ENCODE measurements at regions not wholly inside any gene's neighbourhood (a gene's known extent, or its start where the extent isn't known, plus 50 kb on each side); places are given as distances from the start of the nearest gene placed in this dataset.

- Histone ChIP-seq H3K9me3 (ENCODE audit: insufficient read depth, low read length) (no peaks in the 10 kb centered on the region), H3K9ac (ENCODE audit: insufficient read length, low read depth) (no peak overlapping the region), H3K27me3 (ENCODE audit: insufficient read depth, insufficient read length) (no peaks in the 10 kb centered on the region), H3K4me3 (ENCODE audit: insufficient read length, low read depth) (no peak overlapping the region), H3K4me1 (ENCODE audit: insufficient read depth, insufficient read length) (no peaks in the 10 kb centered on the region), H3K36me3 (ENCODE audit: insufficient read depth, insufficient read length, low read length) (no peaks in the 10 kb centered on the region)
- TF ChIP-seq SUZ12 (IDR thresholded peaks at IDR 0.05; ENCODE audit: extremely low read depth, insufficient read depth, insufficient read length): no peak
- TF ChIP-seq ZNF274 (IDR thresholded peaks at IDR 0.05; ENCODE audit: low read depth, low read length): no peak
- TF ChIP-seq YY1 (IDR thresholded peaks at IDR 0.05; ENCODE audit: insufficient read depth, insufficient read length): no peak
- DNase-seq (ENCODE audit: low read depth, low spot score): no peak
Observed at GRCh38 chr7:95684037-95684436, 87.7 kb upstream of the PDK4 start.

- Histone ChIP-seq H3K9me3 (ENCODE audit: insufficient read depth, low read length) (no peaks in the 10 kb centered on the region), H3K27me3 (ENCODE audit: insufficient read depth, insufficient read length) (no peaks in the 10 kb centered on the region), H3K36me3 (ENCODE audit: insufficient read depth, insufficient read length, low read length) (no peaks in the 10 kb centered on the region), H3K4me1 (ENCODE audit: insufficient read depth, insufficient read length) (no peaks in the 10 kb centered on the region), H3K4me3 (ENCODE audit: insufficient read length, low read depth) (no peak overlapping the region), H3K9ac (ENCODE audit: insufficient read length, low read depth) (no peak overlapping the region)
- DNase-seq (ENCODE audit: low read depth, low spot score): no peak
- TF ChIP-seq ZNF274 (IDR thresholded peaks at IDR 0.05; ENCODE audit: low read depth, low read length): no peak
Observed at GRCh38 chr7:95682913-95683312, 86.6 kb upstream of the PDK4 start.

DNA sequence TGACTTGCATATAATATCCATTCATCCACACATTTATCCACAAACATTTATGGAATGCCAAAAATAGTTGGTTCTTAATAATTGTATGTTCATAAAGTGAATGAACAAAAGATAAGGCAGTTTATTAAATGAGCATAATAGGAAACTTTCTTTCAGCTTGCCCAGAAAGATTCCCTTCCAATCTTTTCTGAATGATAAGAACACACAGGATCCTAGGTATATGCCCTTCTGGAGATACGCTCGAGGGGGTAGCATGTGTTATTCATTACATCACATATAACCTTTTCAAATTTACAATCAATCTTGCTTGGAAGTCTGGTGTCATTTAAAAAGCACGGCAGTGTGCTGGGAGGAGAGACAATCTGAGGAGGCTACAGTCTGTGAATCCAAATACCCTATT, 80.4 kb upstream of the PDK4 start:
- DNase-seq (ENCODE audit: low read depth, low spot score): no peak
- Histone ChIP-seq H3K9me3 (ENCODE audit: insufficient read depth, low read length) (no peaks in the 10 kb centered on the region), H3K27me3 (ENCODE audit: insufficient read depth, insufficient read length) (no peaks in the 10 kb centered on the region), H3K4me1 (ENCODE audit: insufficient read depth, insufficient read length) (no peaks in the 10 kb centered on the region), H3K4me3 (ENCODE audit: insufficient read length, low read depth) (no peak overlapping the region), H3K9ac (ENCODE audit: insufficient read length, low read depth) (no peak overlapping the region), H3K36me3 (ENCODE audit: insufficient read depth, insufficient read length, low read length) (no peaks in the 10 kb centered on the region)
- TF ChIP-seq ZNF274 (IDR thresholded peaks at IDR 0.05; ENCODE audit: low read depth, low read length): no peak
- TF ChIP-seq SUZ12 (IDR thresholded peaks at IDR 0.05; ENCODE audit: extremely low read depth, insufficient read depth, insufficient read length): no peak
- TF ChIP-seq YY1 (IDR thresholded peaks at IDR 0.05; ENCODE audit: insufficient read depth, insufficient read length): no peak

- no peaks in the 10 kb centered on the region for H3K27me3 ChIP-seq (ENCODE audit: insufficient read depth, insufficient read length)
- no peak overlapping the region for H3K9ac ChIP-seq (ENCODE audit: insufficient read length, low read depth)
- no peaks in the 10 kb centered on the region for H3K4me1 ChIP-seq (ENCODE audit: insufficient read depth, insufficient read length)
- H3K4me3 ChIP-seq (ENCODE audit: insufficient read length, low read depth): no peak overlapping the region
- TF ChIP-seq SUZ12 (IDR thresholded peaks at IDR 0.05; ENCODE audit: extremely low read depth, insufficient read depth, insufficient read length): no peak
- TF ChIP-seq ZNF274 (IDR thresholded peaks at IDR 0.05; ENCODE audit: low read depth, low read length): no peak
- no peak for TF ChIP-seq YY1 (IDR thresholded peaks at IDR 0.05; ENCODE audit: insufficient read depth, insufficient read length)
- no peak for DNase-seq (ENCODE audit: low read depth, low spot score)
- no peaks in the 10 kb centered on the region for H3K9me3 ChIP-seq (ENCODE audit: insufficient read depth, low read length)
- H3K36me3 ChIP-seq (ENCODE audit: insufficient read depth, insufficient read length, low read length): no peaks in the 10 kb centered on the region
Observed at GRCh38 chr7:95675632-95676031, 79.3 kb upstream of the PDK4 start.

DNA sequence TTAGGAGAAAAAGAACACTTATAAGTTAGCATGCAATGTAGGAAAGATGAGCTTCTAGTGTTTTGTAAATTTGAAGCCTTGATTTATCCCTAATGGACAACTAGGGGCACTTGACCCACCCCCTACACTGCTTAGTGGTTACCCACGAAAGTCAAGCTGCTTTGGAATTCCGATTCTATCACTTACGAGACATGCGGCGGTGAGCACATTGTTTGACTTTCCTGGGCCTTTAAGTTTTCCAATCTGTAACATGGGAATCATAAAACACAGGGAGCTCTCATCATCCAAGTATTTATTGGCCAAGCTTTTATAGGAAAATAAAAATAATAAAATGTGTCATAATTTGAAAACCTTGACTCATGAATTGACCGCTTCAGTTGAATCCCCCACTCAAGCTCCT, 78.7 kb upstream of the PDK4 start:
- Histone ChIP-seq H3K27me3 (ENCODE audit: insufficient read depth, insufficient read length) (no peaks in the 10 kb centered on the region), H3K9ac (ENCODE audit: insufficient read length, low read depth) (no peak overlapping the region), H3K4me3 (ENCODE audit: insufficient read length, low read depth) (no peak overlapping the region), H3K9me3 (ENCODE audit: insufficient read depth, low read length) (no peaks in the 10 kb centered on the region), H3K36me3 (ENCODE audit: insufficient read depth, insufficient read length, low read length) (no peaks in the 10 kb centered on the region), H3K4me1 (ENCODE audit: insufficient read depth, insufficient read length) (no peaks in the 10 kb centered on the region)
- DNase-seq (ENCODE audit: low read depth, low spot score): no peak
- no peak for TF ChIP-seq SUZ12 (IDR thresholded peaks at IDR 0.05; ENCODE audit: extremely low read depth, insufficient read depth, insufficient read length)
- no peak for TF ChIP-seq YY1 (IDR thresholded peaks at IDR 0.05; ENCODE audit: insufficient read depth, insufficient read length)
- TF ChIP-seq ZNF274 (IDR thresholded peaks at IDR 0.05; ENCODE audit: low read depth, low read length): no peak

GRCh38 chr7:95674101-95674500, 77.8 kb upstream of the PDK4 start:
- TF ChIP-seq SUZ12 (IDR thresholded peaks at IDR 0.05; ENCODE audit: extremely low read depth, insufficient read depth, insufficient read length) (no peak), YY1 (IDR thresholded peaks at IDR 0.05; ENCODE audit: insufficient read depth, insufficient read length) (no peak), ZNF274 (IDR thresholded peaks at IDR 0.05; ENCODE audit: low read depth, low read length) (no peak)
- DNase-seq (ENCODE audit: low read depth, low spot score): no peak
- Histone ChIP-seq H3K27me3 (ENCODE audit: insufficient read depth, insufficient read length) (no peaks in the 10 kb centered on the region), H3K9ac (ENCODE audit: insufficient read length, low read depth) (no peak overlapping the region), H3K4me1 (ENCODE audit: insufficient read depth, insufficient read length) (no peaks in the 10 kb centered on the region), H3K36me3 (ENCODE audit: insufficient read depth, insufficient read length, low read length) (no peaks in the 10 kb centered on the region), H3K4me3 (ENCODE audit: insufficient read length, low read depth) (no peak overlapping the region), H3K9me3 (ENCODE audit: insufficient read depth, low read length) (no peaks in the 10 kb centered on the region)

DNA sequence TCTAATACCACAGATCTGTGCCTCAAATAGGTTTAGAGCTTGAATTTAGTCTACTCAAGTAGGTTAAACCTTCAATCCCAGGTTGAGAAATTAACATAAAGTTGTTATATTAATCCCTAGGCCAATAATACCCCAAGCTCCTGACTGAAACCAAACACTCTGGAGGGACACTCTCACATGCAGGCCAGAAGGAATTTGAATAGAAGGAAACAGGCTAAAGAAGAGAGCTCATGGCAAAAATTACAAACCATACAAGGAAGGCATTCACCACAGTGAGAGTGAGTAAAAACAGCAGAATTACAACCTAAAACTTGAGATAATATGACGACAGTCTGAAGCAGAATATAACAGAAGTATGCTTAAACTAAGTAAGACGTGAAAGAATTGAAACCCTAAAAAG, 76.1 kb upstream of the PDK4 start:
- H3K4me1 ChIP-seq (ENCODE audit: insufficient read depth, insufficient read length): no peaks in the 10 kb centered on the region
- no peaks in the 10 kb centered on the region for H3K27me3 ChIP-seq (ENCODE audit: insufficient read depth, insufficient read length)
- H3K9ac ChIP-seq (ENCODE audit: insufficient read length, low read depth): no peak overlapping the region
- H3K9me3 ChIP-seq (ENCODE audit: insufficient read depth, low read length): no peaks in the 10 kb centered on the region
- TF ChIP-seq ZNF274 (IDR thresholded peaks at IDR 0.05; ENCODE audit: low read depth, low read length) (no peak), YY1 (IDR thresholded peaks at IDR 0.05; ENCODE audit: insufficient read depth, insufficient read length) (no peak), SUZ12 (IDR thresholded peaks at IDR 0.05; ENCODE audit: extremely low read depth, insufficient read depth, insufficient read length) (no peak)
- no peak overlapping the region for H3K4me3 ChIP-seq (ENCODE audit: insufficient read length, low read depth)
- no peaks in the 10 kb centered on the region for H3K36me3 ChIP-seq (ENCODE audit: insufficient read depth, insufficient read length, low read length)
- no peak for DNase-seq (ENCODE audit: low read depth, low spot score)

- no peak for DNase-seq (ENCODE audit: low read depth, low spot score)
- Histone ChIP-seq H3K36me3 (ENCODE audit: insufficient read depth, insufficient read length, low read length) (no peaks in the 10 kb centered on the region), H3K9ac (ENCODE audit: insufficient read length, low read depth) (no peak overlapping the region), H3K4me3 (ENCODE audit: insufficient read length, low read depth) (no peak overlapping the region), H3K27me3 (ENCODE audit: insufficient read depth, insufficient read length) (no peaks in the 10 kb centered on the region), H3K9me3 (ENCODE audit: insufficient read depth, low read length) (no peaks in the 10 kb centered on the region), H3K4me1 (ENCODE audit: insufficient read depth, insufficient read length) (no peaks in the 10 kb centered on the region)
- no peak for TF ChIP-seq YY1 (IDR thresholded peaks at IDR 0.05; ENCODE audit: insufficient read depth, insufficient read length)
- no peak for TF ChIP-seq SUZ12 (IDR thresholded peaks at IDR 0.05; ENCODE audit: extremely low read depth, insufficient read depth, insufficient read length)
- TF ChIP-seq ZNF274 (IDR thresholded peaks at IDR 0.05; ENCODE audit: low read depth, low read length): no peak
Observed at GRCh38 chr7:95669513-95669912, 73.2 kb upstream of the PDK4 start.

Measured in NT2/D1 (cell line).